Trophoblast cell (in vitro differentiated cells and primary cell): ENCODE measurements at regions not wholly inside any gene's neighbourhood (a gene's known extent, or its start where the extent isn't known, plus 50 kb on each side); places are given as distances from the start of the nearest gene placed in this dataset.

Experiments
- DNase-seq, 2 donors: peaks; one replicate each; pipeline ENCODE4 v3.0.0-alpha.2; 2016
- H2AFZ ChIP-seq: 2 replicates; pipeline ENCODE4 v1.6.1; 2013; ENCODE audit warnings: low read length, moderate library complexity, mild to moderate bottlenecking; ENCODE audit not compliant: insufficient read depth, poor library complexity
- H2AK5ac ChIP-seq: 2 replicates; pipeline ENCODE4 v1.6.1; 2013; ENCODE audit warnings: mild to moderate bottlenecking, low read length
- H2BK120ac ChIP-seq: 2 replicates; pipeline ENCODE4 v1.6.1; 2013; ENCODE audit warnings: low read length, mild to moderate bottlenecking, moderate library complexity; ENCODE audit not compliant: insufficient read depth, poor library complexity
- H2BK12ac ChIP-seq: 2 replicates; pipeline ENCODE4 v1.6.1; 2013; ENCODE audit warnings: mild to moderate bottlenecking, low read length, moderate library complexity
- H2BK5ac ChIP-seq: 2 replicates; pipeline ENCODE4 v1.6.1; 2013; ENCODE audit warnings: low read length, low read depth, moderate library complexity, mild to moderate bottlenecking; ENCODE audit not compliant: poor library complexity
- H3K14ac ChIP-seq: 2 replicates; pipeline ENCODE4 v1.6.1; 2013; ENCODE audit warnings: mild to moderate bottlenecking, low read length
- H3K18ac ChIP-seq: 2 replicates; pipeline ENCODE4 v1.6.1; 2013; ENCODE audit warnings: mild to moderate bottlenecking, low read length
- H3K23ac ChIP-seq: 2 replicates; pipeline ENCODE4 v1.6.1; 2013; ENCODE audit warnings: low read length
- H3K27ac ChIP-seq: 2 replicates; pipeline ENCODE4 v1.5.1; 2013; ENCODE audit warnings: low read depth, mild to moderate bottlenecking, inconsistent platforms, low read length, moderate library complexity
- H3K27me3 ChIP-seq: 2 replicates; pipeline ENCODE4 v1.6.1; 2013; ENCODE audit warnings: inconsistent platforms, mild to moderate bottlenecking, low read length, moderate library complexity; ENCODE audit not compliant: insufficient read depth
- H3K36me3 ChIP-seq, 2 experiments: 1 replicate in 1 of 2; 2 replicates in 1 of 2; pipeline ENCODE4 v1.6.1; 2013; ENCODE audit warnings: low read length in 2 of 2, mild to moderate bottlenecking in 2 of 2, moderate library complexity in 1 of 2; ENCODE audit not compliant: insufficient read depth in 2 of 2, control insufficient read depth in 1 of 2
- H3K4ac ChIP-seq: 2 replicates; pipeline ENCODE4 v1.6.1; 2013; ENCODE audit warnings: low read depth, mild to moderate bottlenecking, low read length, moderate library complexity
- H3K4me1 ChIP-seq, 2 experiments: 1 replicate in 1 of 2; 2 replicates in 1 of 2; pipeline ENCODE4 v1.6.1; 2013; ENCODE audit warnings: low read length in 2 of 2, mild to moderate bottlenecking in 2 of 2, moderate library complexity in 1 of 2; ENCODE audit not compliant: insufficient read depth in 2 of 2, control insufficient read depth in 1 of 2
- H3K4me2 ChIP-seq: 2 replicates; pipeline ENCODE4 v1.6.1; 2013; ENCODE audit warnings: inconsistent platforms, mild to moderate bottlenecking, low read length, moderate library complexity
- H3K4me3 ChIP-seq: 2 replicates; pipeline ENCODE4 v1.5.1; 2013; ENCODE audit warnings: mild to moderate bottlenecking, low read depth, low read length, inconsistent platforms
- H3K79me1 ChIP-seq: one replicate; pipeline ENCODE4 v1.6.1; 2013; ENCODE audit warnings: low read length
- H3K79me2 ChIP-seq: 2 replicates; pipeline ENCODE4 v1.6.1; 2013; ENCODE audit warnings: low read length, mild to moderate bottlenecking; ENCODE audit not compliant: control insufficient read depth, insufficient read depth, poor library complexity
- H3K9ac ChIP-seq: 2 replicates; pipeline ENCODE4 v1.6.1; 2013; ENCODE audit warnings: mild to moderate bottlenecking, low read length
- H3K9me3 ChIP-seq: 2 replicates; pipeline ENCODE4 v1.6.1; 2013; ENCODE audit warnings: low read depth, mild to moderate bottlenecking, control low read depth, inconsistent platforms, low read length; ENCODE audit not compliant: insufficient read depth
- H4K12ac ChIP-seq: 2 replicates; pipeline ENCODE4 v1.6.1; 2013; ENCODE audit warnings: low read depth, mild to moderate bottlenecking, low read length, moderate library complexity
- H4K8ac ChIP-seq: 2 replicates; pipeline ENCODE4 v1.6.1; 2013; ENCODE audit warnings: low read depth, mild to moderate bottlenecking, low read length, moderate library complexity
- H4K91ac ChIP-seq: one replicate; pipeline ENCODE4 v1.6.1; 2013; ENCODE audit warnings: low read depth, mild to moderate bottlenecking, low read length, moderate library complexity
- WGBS: extraction: QIAGEN DNeasy Blood & Tissue Kit; methylation state at CpG from one replicate; pipeline ENCODE4 v1.1.7; 2013; ENCODE audit warnings: missing lambda C conversion rate; ENCODE audit not compliant: insufficient read length, insufficient coverage; ENCODE audit errors: extremely low coverage; 5-methylcytosine and 5-hydroxymethylcytosine counted together

- peaks cover 6% of the 10 kb centered on the region for H3K9me3 ChIP-seq
- H3K4me3 ChIP-seq = no peak overlapping the region
- no peak overlapping the region for H3K4ac ChIP-seq
- no peak overlapping the region for H4K12ac ChIP-seq
- no peak overlapping the region for H3K14ac ChIP-seq
- no peak overlapping the region for H4K8ac ChIP-seq
- H4K91ac ChIP-seq = no peak overlapping the region
- H3K27me3 ChIP-seq = no peaks in the 10 kb centered on the region
- H2AFZ ChIP-seq = no peak overlapping the region
- no peak overlapping the region for H3K23ac ChIP-seq
- H2BK12ac ChIP-seq = no peak overlapping the region
- no peak overlapping the region for H3K18ac ChIP-seq
- no peaks in the 10 kb centered on the region for H3K4me1 ChIP-seq
- H2BK120ac ChIP-seq = no peak overlapping the region
- no peak for DNase-seq
- no peak overlapping the region for H3K4me2 ChIP-seq
- no CpG with 5 or more reads among the region's 10 CpGs for WGBS
- H2AK5ac ChIP-seq = no peak overlapping the region
- no peak overlapping the region for H2BK5ac ChIP-seq
- H3K9ac ChIP-seq = no peak overlapping the region
- H3K79me1 ChIP-seq = no peaks in the 10 kb centered on the region
- H3K36me3 ChIP-seq = no peaks in the 10 kb centered on the region
- H3K79me2 ChIP-seq = no peaks in the 10 kb centered on the region
- no peak overlapping the region for H3K27ac ChIP-seq
These were observed 492.7 kb downstream of the BRD1 start for GRCh38 chr22:49334976-49335375.

GRCh38 chr22:49334449-49334789 lies 493.3 kb downstream of the BRD1 start:
- H3K36me3 ChIP-seq = no peaks in the 10 kb centered on the region
- no peak for DNase-seq
- H3K4me1 ChIP-seq = no peaks in the 10 kb centered on the region
- no peak overlapping the region for H3K18ac ChIP-seq
- H2AK5ac ChIP-seq = no peak overlapping the region
- H4K12ac ChIP-seq = no peak overlapping the region
- H3K79me2 ChIP-seq = no peaks in the 10 kb centered on the region
- no peak overlapping the region for H2BK5ac ChIP-seq
- no peak overlapping the region for H3K23ac ChIP-seq
- no peak overlapping the region for H2BK12ac ChIP-seq
- H3K14ac ChIP-seq = no peak overlapping the region
- no peak overlapping the region for H3K4me2 ChIP-seq
- H3K4ac ChIP-seq = no peak overlapping the region
- H2BK120ac ChIP-seq = no peak overlapping the region
- no peak overlapping the region for H4K91ac ChIP-seq
- no peaks in the 10 kb centered on the region for H3K79me1 ChIP-seq
- H3K4me3 ChIP-seq = no peak overlapping the region
- H3K27me3 ChIP-seq = no peaks in the 10 kb centered on the region
- no peak overlapping the region for H4K8ac ChIP-seq
- no peak overlapping the region for H3K9ac ChIP-seq
- no peak overlapping the region for H3K27ac ChIP-seq
- H3K9me3 ChIP-seq = peaks cover 6% of the 10 kb centered on the region
- no peak overlapping the region for H2AFZ ChIP-seq
- WGBS = no CpG with 5 or more reads among the region's 5 CpGs

GRCh38 chr22:49333206-49333605 lies 494.5 kb downstream of the BRD1 start:
- Histone ChIP-seq H3K9ac (no peak overlapping the region), H3K4ac (no peak overlapping the region), H2AK5ac (no peak overlapping the region), H2AFZ (no peak overlapping the region), H3K4me1 (no peaks in the 10 kb centered on the region), H3K18ac (no peak overlapping the region), H3K14ac (no peak overlapping the region), H3K36me3 (no peaks in the 10 kb centered on the region), H2BK120ac (no peak overlapping the region), H3K27me3 (no peaks in the 10 kb centered on the region), H4K12ac (no peak overlapping the region), H2BK12ac (no peak overlapping the region), H3K79me2 (no peaks in the 10 kb centered on the region), H3K79me1 (no peaks in the 10 kb centered on the region), H3K4me2 (no peak overlapping the region), H4K8ac (no peak overlapping the region), H3K23ac (no peak overlapping the region), H4K91ac (no peak overlapping the region), H2BK5ac (no peak overlapping the region), H3K4me3 (no peak overlapping the region), H3K27ac (no peak overlapping the region), H3K9me3 (peaks cover 6% of the 10 kb centered on the region)
- no peak for DNase-seq
- WGBS = no CpG with 5 or more reads among the region's 21 CpGs

GRCh38 chr22:49332691-49333090 lies 495.0 kb downstream of the BRD1 start:
- H3K4me1 ChIP-seq = no peaks in the 10 kb centered on the region
- H3K9me3 ChIP-seq = peaks cover 6% of the 10 kb centered on the region
- no CpG with 5 or more reads among the region's 10 CpGs for WGBS

More at GRCh38 chr22:49332691-49333090, 495.0 kb downstream of the BRD1 start:
- Histone ChIP-seq H3K36me3 (no peaks in the 10 kb centered on the region), H2BK120ac (no peak overlapping the region), H4K8ac (no peak overlapping the region), H3K4ac (no peak overlapping the region), H3K79me2 (no peaks in the 10 kb centered on the region), H3K79me1 (no peaks in the 10 kb centered on the region), H2BK5ac (no peak overlapping the region), H4K12ac (no peak overlapping the region), H2BK12ac (no peak overlapping the region), H3K14ac (no peak overlapping the region), H3K4me2 (no peak overlapping the region), H3K27me3 (no peaks in the 10 kb centered on the region), H2AK5ac (no peak overlapping the region), H3K18ac (no peak overlapping the region), H4K91ac (no peak overlapping the region), H3K27ac (no peak overlapping the region), H3K4me3 (no peak overlapping the region), H3K23ac (no peak overlapping the region), H2AFZ (no peak overlapping the region), H3K9ac (no peak overlapping the region)
- DNase-seq = no peak
